Right lobe of liver (tissue), 4 donors: ENCODE measurements at regions not wholly inside any gene's neighbourhood (a gene's known extent, or its start where the extent isn't known, plus 50 kb on each side); places are given as distances from the start of the nearest gene placed in this dataset.

Source experiments
- POLR2A ChIP-seq: fragments of 450-650 bp; IDR thresholded peaks from one replicate; pipeline ENCODE4 v1.6.1; 2017; ENCODE audit warnings: antibody characterized with exemption, mild to moderate bottlenecking
- TF ChIP-seq, protein P1 (sequence below), 4 donors: fragments of 200-600 bp in 3 of 4; fragments of 450-650 bp in 1 of 4; IDR thresholded peaks; one replicate each; pipeline versions ENCODE4 v1.5.1 to v1.8.0; 2016 to 2022; ENCODE audit warnings: antibody characterized with exemption in 4 of 4, mild to moderate bottlenecking in 2 of 4
- donor health status: DM: no; HTN: no; CAD: no.
- donor health status: DM: no; HTN: no; CAD: no.
- donor health status: DM: no; HTN: yes; CAD: no.

DNA sequence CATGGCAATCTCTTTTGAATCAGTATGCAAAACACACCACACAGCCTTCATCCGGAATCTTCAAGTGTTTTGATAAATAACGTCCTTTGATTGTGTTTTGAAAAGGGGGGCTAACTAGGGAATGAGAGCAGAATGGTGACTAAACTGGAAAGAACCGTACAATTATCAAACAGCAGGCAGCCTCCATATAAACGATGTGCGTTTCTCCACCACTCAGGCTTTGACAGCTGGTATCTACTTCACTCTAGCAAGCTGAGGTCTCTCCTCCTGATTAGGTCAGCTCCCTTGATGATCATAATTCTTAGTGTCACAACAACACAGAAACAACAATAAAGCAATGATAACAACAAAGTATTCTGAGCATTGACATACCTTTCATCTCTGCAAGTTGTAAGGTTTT, 465.9 kb downstream of the TUSC1 start:
- TF ChIP-seq, protein P1, sequence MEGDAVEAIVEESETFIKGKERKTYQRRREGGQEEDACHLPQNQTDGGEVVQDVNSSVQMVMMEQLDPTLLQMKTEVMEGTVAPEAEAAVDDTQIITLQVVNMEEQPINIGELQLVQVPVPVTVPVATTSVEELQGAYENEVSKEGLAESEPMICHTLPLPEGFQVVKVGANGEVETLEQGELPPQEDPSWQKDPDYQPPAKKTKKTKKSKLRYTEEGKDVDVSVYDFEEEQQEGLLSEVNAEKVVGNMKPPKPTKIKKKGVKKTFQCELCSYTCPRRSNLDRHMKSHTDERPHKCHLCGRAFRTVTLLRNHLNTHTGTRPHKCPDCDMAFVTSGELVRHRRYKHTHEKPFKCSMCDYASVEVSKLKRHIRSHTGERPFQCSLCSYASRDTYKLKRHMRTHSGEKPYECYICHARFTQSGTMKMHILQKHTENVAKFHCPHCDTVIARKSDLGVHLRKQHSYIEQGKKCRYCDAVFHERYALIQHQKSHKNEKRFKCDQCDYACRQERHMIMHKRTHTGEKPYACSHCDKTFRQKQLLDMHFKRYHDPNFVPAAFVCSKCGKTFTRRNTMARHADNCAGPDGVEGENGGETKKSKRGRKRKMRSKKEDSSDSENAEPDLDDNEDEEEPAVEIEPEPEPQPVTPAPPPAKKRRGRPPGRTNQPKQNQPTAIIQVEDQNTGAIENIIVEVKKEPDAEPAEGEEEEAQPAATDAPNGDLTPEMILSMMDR (IDR thresholded peaks at IDR 0.05): no peak
- TF ChIP-seq POLR2A: no peak
